ENCODE measurements at regions not wholly inside any gene's neighbourhood (a gene's known extent, or its start where the extent isn't known, plus 50 kb on each side); places are given as distances from the start of the nearest gene placed in this dataset.
"Not testable (repeated sequence)": the region's sequence is repeated elsewhere in the genome, so short reads cannot be mapped to it uniquely, and the experiment has no call there.

- DNase-seq (ENCODE audit: low spot score): no peak
Observed at GRCh38 chr2:131584380-131584779, 56.7 kb downstream of the CCDC74A start.

GRCh38 chr2:131584940-131585339 is 57.3 kb downstream of the CCDC74A start:
- no peak for DNase-seq (ENCODE audit: low spot score)

- DNase-seq (ENCODE audit: low spot score): no peak
Observed at GRCh38 chr2:131588152-131588873, 60.6 kb downstream of the CCDC74A start.

GRCh38 chr2:131589126-131589525 is 61.4 kb downstream of the CCDC74A start:
- not testable (repeated sequence) for DNase-seq (ENCODE audit: low spot score)

- no peak for DNase-seq (ENCODE audit: low spot score)
Observed at GRCh38 chr2:131590366-131590765, 62.7 kb downstream of the CCDC74A start.

GRCh38 chr2:131590896-131591295 is 63.2 kb downstream of the CCDC74A start:
- no peak for DNase-seq (ENCODE audit: low spot score)

- not testable (repeated sequence) for DNase-seq (ENCODE audit: low spot score)
Observed at GRCh38 chr2:131596561-131596960, 68.9 kb downstream of the CCDC74A start.

- not testable (repeated sequence) for DNase-seq (ENCODE audit: low spot score)
Observed at GRCh38 chr2:131602444-131602843, 74.8 kb downstream of the CCDC74A start.

- DNase-seq (ENCODE audit: low spot score): not testable (repeated sequence)
Observed at GRCh38 chr2:131604652-131605051, 77.0 kb downstream of the CCDC74A start.

- not testable (repeated sequence) for DNase-seq (ENCODE audit: low spot score)
Observed at GRCh38 chr2:131606366-131606765, 78.7 kb downstream of the CCDC74A start.

GRCh38 chr2:131607056-131607455 is 79.4 kb downstream of the CCDC74A start:
- DNase-seq (ENCODE audit: low spot score): not testable (repeated sequence)

- DNase-seq (ENCODE audit: low spot score): not testable (repeated sequence)
Observed at GRCh38 chr2:131614539-131614938, 86.9 kb downstream of the CCDC74A start.

- DNase-seq (ENCODE audit: low spot score): not testable (repeated sequence)
Observed at GRCh38 chr2:131618320-131618719, 90.6 kb downstream of the CCDC74A start.

GRCh38 chr2:131622874-131623273 is 95.2 kb downstream of the CCDC74A start:
- not testable (repeated sequence) for DNase-seq (ENCODE audit: low spot score)

GRCh38 chr2:131626011-131626410 is 98.3 kb downstream of the CCDC74A start:
- not testable (repeated sequence) for DNase-seq (ENCODE audit: low spot score)

- not testable (repeated sequence) for DNase-seq (ENCODE audit: low spot score)
Observed at GRCh38 chr2:131626565-131626964, 98.9 kb downstream of the CCDC74A start.

GRCh38 chr2:131627777-131628176 is 100.1 kb downstream of the CCDC74A start:
- DNase-seq (ENCODE audit: low spot score): not testable (repeated sequence)

GRCh38 chr2:131631648-131632047 is 104.0 kb downstream of the CCDC74A start:
- not testable (repeated sequence) for DNase-seq (ENCODE audit: low spot score)

- DNase-seq (ENCODE audit: low spot score): not testable (repeated sequence)
Observed at GRCh38 chr2:131633405-131633804, 105.7 kb downstream of the CCDC74A start.

- not testable (repeated sequence) for DNase-seq (ENCODE audit: low spot score)
Observed at GRCh38 chr2:131633827-131634695, 106.4 kb downstream of the CCDC74A start.

- no peak for DNase-seq (ENCODE audit: low spot score)
Observed at GRCh38 chr2:131635611-131636010, 107.9 kb downstream of the CCDC74A start.

GRCh38 chr2:131636704-131637308 is 109.1 kb downstream of the CCDC74A start:
- not testable (repeated sequence) for DNase-seq (ENCODE audit: low spot score)

All from putamen (tissue), 1 donor.